ENCODE measurements at regions not wholly inside any gene's neighbourhood (a gene's known extent, or its start where the extent isn't known, plus 50 kb on each side); places are given as distances from the start of the nearest gene placed in this dataset.
"Not testable (repeated sequence)": the region's sequence is repeated elsewhere in the genome, so short reads cannot be mapped to it uniquely, and the experiment has no call there.

- no peak for DNase-seq
Observed at GRCh38 chr4:123603165-123603564, 206.6 kb downstream of the SPRY1 start.

GRCh38 chr4:123605797-123606196 lies 209.2 kb downstream of the SPRY1 start:
- DNase-seq = not testable (repeated sequence)

GRCh38 chr4:123606336-123606735 lies 209.7 kb downstream of the SPRY1 start:
- no peak for DNase-seq

GRCh38 chr4:123606946-123607542 lies 210.4 kb downstream of the SPRY1 start:
- peak in 2 of 14 donors; percentile 3 to 4 for DNase-seq

GRCh38 chr4:123609829-123610228 lies 213.2 kb downstream of the SPRY1 start:
- no peak for DNase-seq

- no peak for DNase-seq
Observed at GRCh38 chr4:123613586-123614344, 217.2 kb downstream of the SPRY1 start.

- DNase-seq = no peak
Observed at GRCh38 chr4:123615901-123616300, 219.3 kb downstream of the SPRY1 start.

GRCh38 chr4:123616951-123617461 lies 220.4 kb downstream of the SPRY1 start:
- peak in 11 of 14 donors; percentile 14 to 59 (median 42) for DNase-seq

GRCh38 chr4:123617791-123618190 lies 221.2 kb downstream of the SPRY1 start:
- DNase-seq = no peak

GRCh38 chr4:123618606-123619005 lies 222.0 kb downstream of the SPRY1 start:
- DNase-seq = no peak

- DNase-seq = no peak
Observed at GRCh38 chr4:123619326-123619725, 222.7 kb downstream of the SPRY1 start.

GRCh38 chr4:123619895-123620294 lies 223.3 kb downstream of the SPRY1 start:
- DNase-seq = no peak

GRCh38 chr4:123621072-123621705 lies 224.6 kb downstream of the SPRY1 start:
- DNase-seq = peak in 1 of 14 donors; percentile 8

GRCh38 chr4:123622572-123622971 lies 226.0 kb downstream of the SPRY1 start:
- no peak for DNase-seq

- no peak for DNase-seq
Observed at GRCh38 chr4:123623611-123624010, 227.0 kb downstream of the SPRY1 start.

- DNase-seq = no peak
Observed at GRCh38 chr4:123624959-123625358, 228.4 kb downstream of the SPRY1 start.

GRCh38 chr4:123628288-123628687 lies 231.7 kb downstream of the SPRY1 start:
- no peak for DNase-seq

GRCh38 chr4:123631786-123632692 lies 235.4 kb downstream of the SPRY1 start:
- DNase-seq = no peak

GRCh38 chr4:123632693-123633030 lies 236.1 kb downstream of the SPRY1 start:
- DNase-seq = no peak

- no peak for DNase-seq
Observed at GRCh38 chr4:123638834-123639233, 242.2 kb downstream of the SPRY1 start.

GRCh38 chr4:123640271-123640670 lies 243.7 kb downstream of the SPRY1 start:
- no peak for DNase-seq

GRCh38 chr4:123640824-123641223 lies 244.2 kb downstream of the SPRY1 start:
- DNase-seq = no peak

- DNase-seq = no peak
Observed at GRCh38 chr4:123643691-123644090, 247.1 kb downstream of the SPRY1 start.
